Pancreas (tissue), 10 donors: ENCODE measurements at regions not wholly inside any gene's neighbourhood (a gene's known extent, or its start where the extent isn't known, plus 50 kb on each side); places are given as distances from the start of the nearest gene placed in this dataset.
"Not testable (repeated sequence)": the region's sequence is repeated elsewhere in the genome, so short reads cannot be mapped to it uniquely, and the experiment has no call there.

ENCODE experiments used
- ATAC-seq, 4 donors: fragments of 200-7000 bp; cut with Tn5 transposase; one replicate each; pipeline versions ENCODE4 v1.8.0 to v1.9.1; 2020; ENCODE audit warnings: mild to moderate bottlenecking in 4 of 4, moderate library complexity in 4 of 4
- DNase-seq, 6 donors: peaks; one replicate each; pipeline ENCODE4 v3.0.0-alpha.2; 2020
- FAIRE-seq: peaks from 2 replicates; lab custom pipeline; 2012; peaks lifted over from hg19 to GRCh38; lab: Jason Lieb, UNC
- H3K27ac ChIP-seq, 4 donors: fragments of 200-600 bp; sonication (generic); 1 replicate in 3 of 4; 2 replicates in 1 of 4; pipeline versions ENCODE4 v1.5.0 to v1.8.0; 2020
- H3K27me3 ChIP-seq, 4 donors: fragments of 200-600 bp; one replicate each; pipeline ENCODE4 v1.8.0; 2021
- H3K36me3 ChIP-seq, 3 donors: fragments of 200-600 bp; sonication (generic) in 1 of 3; one replicate each; pipeline versions ENCODE4 v1.5.0 to v1.8.0; 2020 to 2021
- H3K4me1 ChIP-seq, 3 donors: fragments of 200-600 bp; one replicate each; pipeline ENCODE4 v1.8.0; 2021
- H3K4me3 ChIP-seq, 4 donors: fragments of 200-600 bp; sonication (generic) in 2 of 4; one replicate each; pipeline versions ENCODE4 v1.5.0 to v1.8.0; 2020 to 2021
- H3K9me3 ChIP-seq, 4 donors: fragments of 200-600 bp; one replicate each; pipeline ENCODE4 v1.8.0; 2021
- WGBS, 2 donors: extraction: QIAGEN DNeasy Blood & Tissue Kit; methylation state at CpG; one replicate each; pipeline ENCODE4 v1.1.7; 2013; 5-methylcytosine and 5-hydroxymethylcytosine counted together
- intact Hi-C, 3 donors: fragments of 100-400 bp; cut with DNase I; formaldehyde crosslinking; loops; one replicate each; pipeline versions ENCODE4 v1.11.1 to v1.14.2; 2022
- TF ChIP-seq, protein P1 (sequence below), 4 donors: fragments of 200-600 bp; sonication (generic) in 3 of 4; IDR thresholded peaks; one replicate each; pipeline versions ENCODE4 v1.5.0 to v1.8.0; 2021; ENCODE audit warnings: antibody characterized with exemption in 4 of 4
- donor health status: healthy with polysubstance abuse.
- donor health status: DM: no; HTN: no; CAD: no; lungs with moderate emphysema.
- donor health status: DM: no; HTN: no; CAD: no.
- donor health status: control.
- donor health status: control.
- donor health status: Bipolar disorder and iron deficiency.
- donor health status: DM: yes; HTN: yes; CAD: no.
- donor health status: DM: no; HTN: no; CAD: no.
- donor health status: DM: no; HTN: no; CAD: no.
- donor health status: DM: yes; HTN: yes; CAD: no.

DNA sequence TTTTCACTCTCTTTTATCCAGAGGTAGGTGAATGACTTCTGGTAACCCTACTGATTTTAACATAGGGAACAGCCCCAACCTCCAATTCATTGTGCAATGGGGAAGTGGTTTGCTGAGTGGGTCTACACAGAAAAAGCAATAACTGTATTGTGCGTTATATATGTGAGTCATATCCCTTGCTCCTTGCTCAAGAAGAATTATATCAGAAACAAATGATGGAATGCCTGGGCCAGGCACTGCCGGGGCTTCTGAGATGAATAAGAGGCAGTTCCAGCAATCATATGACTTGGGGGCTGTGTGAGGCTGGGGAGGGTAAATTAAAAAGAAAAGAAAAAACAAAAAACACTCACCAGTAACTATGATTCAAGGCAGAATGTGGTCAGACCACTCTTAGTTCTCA, 79.2 kb upstream of the ABCA1 start:
- ATAC-seq, result peak in 2 of 4 donors; percentile 80 to 83
- Histone ChIP-seq H3K27me3 (no peaks in the 10 kb centered on the region), H3K4me1 (no peaks in the 10 kb centered on the region), H3K4me3 (no peak overlapping the region), H3K9me3 (no peaks in the 10 kb centered on the region), H3K36me3 (no peaks in the 10 kb centered on the region), H3K27ac (no peak overlapping the region)
- WGBS, 2 donors, result 82 to 84% methylated on average over 2 of the region's 2 CpGs
- DNase-seq, result peak in 1 of 6 donors; percentile 19
- intact Hi-C loops, result no loop called here
- TF ChIP-seq, protein P1, sequence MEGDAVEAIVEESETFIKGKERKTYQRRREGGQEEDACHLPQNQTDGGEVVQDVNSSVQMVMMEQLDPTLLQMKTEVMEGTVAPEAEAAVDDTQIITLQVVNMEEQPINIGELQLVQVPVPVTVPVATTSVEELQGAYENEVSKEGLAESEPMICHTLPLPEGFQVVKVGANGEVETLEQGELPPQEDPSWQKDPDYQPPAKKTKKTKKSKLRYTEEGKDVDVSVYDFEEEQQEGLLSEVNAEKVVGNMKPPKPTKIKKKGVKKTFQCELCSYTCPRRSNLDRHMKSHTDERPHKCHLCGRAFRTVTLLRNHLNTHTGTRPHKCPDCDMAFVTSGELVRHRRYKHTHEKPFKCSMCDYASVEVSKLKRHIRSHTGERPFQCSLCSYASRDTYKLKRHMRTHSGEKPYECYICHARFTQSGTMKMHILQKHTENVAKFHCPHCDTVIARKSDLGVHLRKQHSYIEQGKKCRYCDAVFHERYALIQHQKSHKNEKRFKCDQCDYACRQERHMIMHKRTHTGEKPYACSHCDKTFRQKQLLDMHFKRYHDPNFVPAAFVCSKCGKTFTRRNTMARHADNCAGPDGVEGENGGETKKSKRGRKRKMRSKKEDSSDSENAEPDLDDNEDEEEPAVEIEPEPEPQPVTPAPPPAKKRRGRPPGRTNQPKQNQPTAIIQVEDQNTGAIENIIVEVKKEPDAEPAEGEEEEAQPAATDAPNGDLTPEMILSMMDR (IDR thresholded peaks at IDR 0.05), result no peak
- no peak for FAIRE-seq

DNA sequence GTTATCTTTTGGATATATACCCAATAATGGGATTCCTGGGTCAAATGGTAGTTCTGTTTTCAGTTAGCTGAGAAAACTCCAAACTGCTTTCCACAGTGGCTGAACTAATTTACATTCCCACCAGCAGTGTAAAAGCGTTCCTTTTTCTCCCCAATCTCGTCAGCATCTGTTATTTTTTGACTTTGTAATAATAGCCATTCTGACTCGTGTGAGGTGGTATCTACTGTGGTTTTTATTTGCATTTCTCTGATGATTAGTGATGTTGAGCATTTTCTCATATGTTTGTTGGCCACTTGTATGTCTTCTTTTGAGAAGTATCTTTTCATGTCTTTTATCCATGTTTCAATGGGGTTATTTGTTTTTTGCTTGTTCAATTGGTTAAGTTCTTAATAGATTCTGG, 82.1 kb upstream of the ABCA1 start:
- FAIRE-seq, result not testable (repeated sequence)

DNA sequence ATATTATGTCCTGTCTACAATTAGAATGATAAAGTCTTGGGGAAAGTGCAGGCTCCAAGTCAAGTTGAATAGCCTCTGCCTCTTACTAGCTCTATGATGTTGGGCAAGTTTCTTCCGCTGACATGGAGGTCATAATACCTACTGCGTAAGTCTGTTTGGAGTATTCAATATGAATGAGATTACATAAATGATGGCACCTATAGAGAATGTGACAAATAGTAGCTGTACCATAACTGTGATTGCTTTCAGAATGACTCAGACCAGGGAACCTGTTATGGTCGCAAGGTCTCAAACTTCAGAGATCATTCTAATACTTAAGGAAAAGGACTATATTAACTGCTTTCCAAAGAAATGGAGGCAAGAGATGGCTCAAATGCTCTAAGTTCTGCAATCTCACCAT, 94.0 kb upstream of the ABCA1 start:
- ATAC-seq (no peak), FAIRE-seq (no peak), DNase-seq (no peak)
- no peak overlapping the region for H3K27ac ChIP-seq
- no peaks in the 10 kb centered on the region for H3K27me3 ChIP-seq
- H3K36me3 ChIP-seq, result no peaks in the 10 kb centered on the region
- TF ChIP-seq, protein P1 (IDR thresholded peaks at IDR 0.05), result no peak
- WGBS, 2 donors, result 91 to 93% methylated on average over 3 of the region's 3 CpGs
- intact Hi-C loops, result no loop called here
- H3K4me3 ChIP-seq, result no peak overlapping the region
- no peaks in the 10 kb centered on the region for H3K9me3 ChIP-seq
- H3K4me1 ChIP-seq, result no peaks in the 10 kb centered on the region

More for the DNA sequence above, 82.1 kb upstream of the ABCA1 start:
- H3K27ac ChIP-seq, H3K27me3 ChIP-seq, ATAC-seq, H3K4me1 ChIP-seq, H3K9me3 ChIP-seq, H3K4me3 ChIP-seq, H3K36me3 ChIP-seq, DNase-seq, intact Hi-C loops: not testable (repeated sequence)
- WGBS, 2 donors, result 82 to 84% methylated on average over 3 of the region's 3 CpGs

DNA sequence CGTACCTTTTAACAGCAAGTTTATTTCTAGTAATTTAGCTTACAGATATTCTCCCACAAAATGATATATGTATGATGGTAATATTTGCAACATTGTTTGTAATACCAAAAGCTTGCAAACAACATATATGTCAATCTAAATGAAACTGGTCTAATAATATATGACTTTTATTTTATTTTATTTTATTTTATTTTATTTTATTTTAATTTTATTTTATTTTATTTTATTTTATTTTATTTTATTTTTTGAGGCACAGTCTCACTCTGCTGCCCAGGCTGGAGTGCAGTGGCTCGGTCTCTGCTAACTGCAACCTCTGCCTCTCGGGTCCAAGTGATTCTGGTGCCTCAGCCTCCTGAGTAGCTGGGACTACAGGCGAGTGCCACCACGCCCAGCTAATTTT, 94.6 kb upstream of the ABCA1 start:
- H3K9me3 ChIP-seq, H3K27ac ChIP-seq, intact Hi-C loops, FAIRE-seq, ATAC-seq, H3K36me3 ChIP-seq, DNase-seq, H3K4me1 ChIP-seq, H3K4me3 ChIP-seq, H3K27me3 ChIP-seq: not testable (repeated sequence)
- whole genome bisulfite sequencing, 2 donors, result 86 to 87% methylated on average over 5 of the region's 5 CpGs

DNA sequence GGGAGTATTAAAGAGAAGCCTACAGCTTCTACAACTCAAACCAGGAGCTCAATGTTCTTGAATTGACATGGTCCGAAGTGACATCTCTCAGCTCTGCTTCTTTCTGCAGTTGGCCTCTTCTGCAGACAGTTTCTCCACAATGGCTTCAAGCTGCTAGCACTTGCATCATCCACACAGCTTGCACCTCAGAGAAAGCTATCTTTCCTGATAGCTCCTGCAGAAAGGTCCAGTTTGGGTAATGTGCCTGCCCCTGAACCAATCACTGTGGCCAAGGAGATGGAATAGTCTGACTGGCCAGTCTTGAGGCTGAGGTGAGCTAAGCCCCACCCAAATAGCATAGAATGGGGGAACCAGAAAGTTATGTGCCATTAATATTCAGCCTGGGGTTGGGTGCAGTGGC, 95.8 kb upstream of the ABCA1 start:
- H3K4me1 ChIP-seq, result no peaks in the 10 kb centered on the region
- H3K27ac ChIP-seq, result no peak overlapping the region
- 94 to 97% methylated on average over 1 of the region's 1 CpG for WGBS, 2 donors
- DNase-seq (no peak), ATAC-seq (no peak), FAIRE-seq (no peak)
- H3K36me3 ChIP-seq, result no peaks in the 10 kb centered on the region
- no peak overlapping the region for H3K4me3 ChIP-seq
- no peaks in the 10 kb centered on the region for H3K27me3 ChIP-seq
- intact Hi-C loops, result no loop called here
- TF ChIP-seq, protein P1 (IDR thresholded peaks at IDR 0.05), result no peak
- no peaks in the 10 kb centered on the region for H3K9me3 ChIP-seq

DNA sequence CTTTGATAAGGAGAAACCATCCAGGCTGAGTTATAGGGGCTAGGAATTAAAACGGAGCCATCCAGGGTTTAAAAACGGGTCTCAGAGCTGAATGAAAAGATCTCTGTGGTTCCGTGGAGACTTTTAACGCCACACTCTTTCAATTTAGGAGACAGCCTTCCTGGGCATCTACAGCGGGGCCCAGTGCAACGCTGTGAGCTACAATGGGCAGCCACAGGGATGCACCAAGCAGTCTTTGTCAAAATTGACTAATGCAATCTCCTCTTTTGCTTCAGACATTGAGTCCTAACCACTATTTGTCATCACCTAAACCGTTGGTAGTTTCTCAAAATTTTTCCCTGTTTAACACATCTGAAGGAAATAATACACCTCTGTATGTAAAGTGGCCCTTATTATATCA, 96.6 kb upstream of the ABCA1 start:
- no peak for DNase-seq

More for the DNA sequence above, 96.6 kb upstream of the ABCA1 start:
- Histone ChIP-seq H3K4me3 (no peak overlapping the region), H3K27ac (no peak overlapping the region), H3K4me1 (no peaks in the 10 kb centered on the region), H3K9me3 (no peaks in the 10 kb centered on the region), H3K27me3 (no peaks in the 10 kb centered on the region), H3K36me3 (no peaks in the 10 kb centered on the region)
- intact Hi-C loops, result no loop called here
- ATAC-seq (no peak), FAIRE-seq (no peak)
- 84 to 86% methylated on average over 7 of the region's 7 CpGs for WGBS, 2 donors
- TF ChIP-seq, protein P1 (IDR thresholded peaks at IDR 0.05), result no peak
